Ishikawa (cell line): ENCODE measurements at regions not wholly inside any gene's neighbourhood (a gene's known extent, or its start where the extent isn't known, plus 50 kb on each side); places are given as distances from the start of the nearest gene placed in this dataset.

Experiments
- EP300 ChIP-seq: IDR thresholded peaks from 2 replicates; pipeline ENCODE4 v1.6.1; 2012; ENCODE audit warnings: borderline replicate concordance
- RAD21 ChIP-seq: IDR thresholded peaks from 2 replicates; pipeline ENCODE4 v1.6.1; 2012; ENCODE audit warnings: low read depth
- REST ChIP-seq: IDR thresholded peaks from 2 replicates; pipeline ENCODE4 v1.6.1; 2012; ENCODE audit warnings: low read depth, mild to moderate bottlenecking
- TAF1 ChIP-seq: IDR thresholded peaks from 2 replicates; pipeline ENCODE4 v1.6.1; 2012; ENCODE audit warnings: low read depth, mild to moderate bottlenecking

- TF ChIP-seq TAF1 = no peak
- no peak for TF ChIP-seq REST
- no peak for TF ChIP-seq EP300
- TF ChIP-seq RAD21 = no peak
Measured at GRCh38 chr1:218698141-218698540, 353.0 kb downstream of the TGFB2 start.
